GM13977 (cell line): ENCODE measurements at regions not wholly inside any gene's neighbourhood (a gene's known extent, or its start where the extent isn't known, plus 50 kb on each side); places are given as distances from the start of the nearest gene placed in this dataset.

Source experiments
- DNase-seq: peaks from one replicate; pipeline ENCODE4 v3.0.0; 2012; ENCODE audit warnings: low spot score
- in situ Hi-C: fragments of 300-500 bp; cut with MboI; formaldehyde crosslinking; loops from one replicate; pipeline ENCODE4 v1.12.0; 2022; ENCODE audit warnings: low sequenced_read_pairs, low pct_unique_long_range_greater_than_20kb, mixed read lengths, inconsistent platforms; ENCODE audit not compliant: unreplicated experiment
- TF ChIP-seq, protein P1 (sequence below): IDR thresholded peaks from 2 replicates; pipeline ENCODE4 v1.5.1; 2012; ENCODE audit warnings: mild to moderate bottlenecking, control low read depth; ENCODE audit not compliant: insufficient read depth; ENCODE audit errors: extremely low read depth, missing control alignments

DNA sequence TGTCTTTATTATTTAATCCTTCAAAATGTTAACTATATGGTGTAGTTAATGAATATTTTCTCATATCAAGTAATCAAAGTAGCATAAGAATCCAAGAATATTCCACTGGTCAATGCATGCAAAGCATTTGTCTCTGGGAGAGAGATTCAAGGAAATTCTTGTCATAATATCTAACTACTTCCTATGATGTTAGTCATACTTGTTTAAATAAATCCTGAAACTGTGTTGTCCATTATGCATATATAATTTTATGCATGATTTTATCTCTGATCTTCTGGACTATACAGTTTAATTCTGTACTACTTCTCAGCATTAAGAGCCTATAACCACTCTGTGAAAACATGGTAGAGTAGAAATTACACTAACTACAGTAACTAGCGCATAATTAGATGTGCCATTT, 388.3 kb downstream of the NR4A2 start:
- in situ Hi-C loops = no loop called here
- TF ChIP-seq, protein P1, sequence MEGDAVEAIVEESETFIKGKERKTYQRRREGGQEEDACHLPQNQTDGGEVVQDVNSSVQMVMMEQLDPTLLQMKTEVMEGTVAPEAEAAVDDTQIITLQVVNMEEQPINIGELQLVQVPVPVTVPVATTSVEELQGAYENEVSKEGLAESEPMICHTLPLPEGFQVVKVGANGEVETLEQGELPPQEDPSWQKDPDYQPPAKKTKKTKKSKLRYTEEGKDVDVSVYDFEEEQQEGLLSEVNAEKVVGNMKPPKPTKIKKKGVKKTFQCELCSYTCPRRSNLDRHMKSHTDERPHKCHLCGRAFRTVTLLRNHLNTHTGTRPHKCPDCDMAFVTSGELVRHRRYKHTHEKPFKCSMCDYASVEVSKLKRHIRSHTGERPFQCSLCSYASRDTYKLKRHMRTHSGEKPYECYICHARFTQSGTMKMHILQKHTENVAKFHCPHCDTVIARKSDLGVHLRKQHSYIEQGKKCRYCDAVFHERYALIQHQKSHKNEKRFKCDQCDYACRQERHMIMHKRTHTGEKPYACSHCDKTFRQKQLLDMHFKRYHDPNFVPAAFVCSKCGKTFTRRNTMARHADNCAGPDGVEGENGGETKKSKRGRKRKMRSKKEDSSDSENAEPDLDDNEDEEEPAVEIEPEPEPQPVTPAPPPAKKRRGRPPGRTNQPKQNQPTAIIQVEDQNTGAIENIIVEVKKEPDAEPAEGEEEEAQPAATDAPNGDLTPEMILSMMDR = no peak
- DNase-seq = no peak

- no peak for DNase-seq
- in situ Hi-C loops = no loop called here
- TF ChIP-seq, protein P1 = no peak
Measured at GRCh38 chr2:155930312-155930711, 402.2 kb downstream of the NR4A2 start.

GRCh38 chr2:155917380-155917779, 415.1 kb downstream of the NR4A2 start:
- DNase-seq = no peak
- TF ChIP-seq, protein P1 = no peak
- in situ Hi-C loops = no loop called here

GRCh38 chr2:155913356-155913755, 419.2 kb downstream of the NR4A2 start:
- TF ChIP-seq, protein P1 = no peak
- in situ Hi-C loops = no loop called here
- DNase-seq = no peak

- in situ Hi-C loops = no loop called here
- DNase-seq = no peak
- TF ChIP-seq, protein P1 = no peak
Measured at GRCh38 chr2:155908567-155908966, 424.0 kb downstream of the NR4A2 start.

DNA sequence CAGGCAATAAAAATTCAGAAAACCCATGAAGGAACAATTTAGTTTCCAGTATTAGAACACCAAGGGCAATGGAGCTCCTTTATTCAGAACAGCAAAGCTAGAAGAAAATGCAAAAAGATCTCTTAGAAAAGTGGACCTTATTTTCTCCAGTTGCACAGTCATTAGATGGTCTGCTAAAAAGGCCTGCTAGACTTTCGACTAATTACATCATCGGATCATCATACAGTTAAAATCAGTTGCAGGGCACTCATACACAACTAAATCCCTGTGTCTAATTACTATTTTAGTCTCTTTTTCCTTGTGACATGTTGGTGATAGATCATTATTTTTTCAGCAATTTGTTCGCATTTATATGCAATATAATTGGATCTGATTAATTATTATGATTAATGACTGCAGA, 425.3 kb downstream of the NR4A2 start:
- DNase-seq = no peak
- in situ Hi-C loops = no loop called here

More for the DNA sequence above, 425.3 kb downstream of the NR4A2 start:
- TF ChIP-seq, protein P1 = no peak
